ENCODE measurements at regions not wholly inside any gene's neighbourhood (a gene's known extent, or its start where the extent isn't known, plus 50 kb on each side); places are given as distances from the start of the nearest gene placed in this dataset.

DNA sequence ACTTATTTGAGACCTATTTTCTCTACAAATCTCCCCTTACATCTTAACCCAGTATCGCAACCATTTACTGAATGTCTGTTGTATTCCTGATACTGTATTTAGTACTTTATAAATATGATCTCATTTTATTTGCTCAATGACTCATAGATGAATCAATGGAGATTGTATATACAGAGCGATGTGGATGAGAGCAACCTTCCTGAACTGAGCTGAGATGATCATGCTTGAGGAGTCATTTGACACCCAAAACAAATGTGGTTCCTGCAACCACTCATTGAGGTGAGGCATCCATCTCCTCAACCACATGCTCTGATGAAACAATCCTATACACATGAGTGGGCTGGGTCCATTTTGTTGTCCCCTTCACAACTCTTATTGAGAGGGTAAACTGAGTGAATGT lies 250.0 kb downstream of the CDC14C start:
- TF ChIP-seq, protein P1, sequence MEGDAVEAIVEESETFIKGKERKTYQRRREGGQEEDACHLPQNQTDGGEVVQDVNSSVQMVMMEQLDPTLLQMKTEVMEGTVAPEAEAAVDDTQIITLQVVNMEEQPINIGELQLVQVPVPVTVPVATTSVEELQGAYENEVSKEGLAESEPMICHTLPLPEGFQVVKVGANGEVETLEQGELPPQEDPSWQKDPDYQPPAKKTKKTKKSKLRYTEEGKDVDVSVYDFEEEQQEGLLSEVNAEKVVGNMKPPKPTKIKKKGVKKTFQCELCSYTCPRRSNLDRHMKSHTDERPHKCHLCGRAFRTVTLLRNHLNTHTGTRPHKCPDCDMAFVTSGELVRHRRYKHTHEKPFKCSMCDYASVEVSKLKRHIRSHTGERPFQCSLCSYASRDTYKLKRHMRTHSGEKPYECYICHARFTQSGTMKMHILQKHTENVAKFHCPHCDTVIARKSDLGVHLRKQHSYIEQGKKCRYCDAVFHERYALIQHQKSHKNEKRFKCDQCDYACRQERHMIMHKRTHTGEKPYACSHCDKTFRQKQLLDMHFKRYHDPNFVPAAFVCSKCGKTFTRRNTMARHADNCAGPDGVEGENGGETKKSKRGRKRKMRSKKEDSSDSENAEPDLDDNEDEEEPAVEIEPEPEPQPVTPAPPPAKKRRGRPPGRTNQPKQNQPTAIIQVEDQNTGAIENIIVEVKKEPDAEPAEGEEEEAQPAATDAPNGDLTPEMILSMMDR (IDR thresholded peaks at IDR 0.05), result no peak
- no peak for TF ChIP-seq POLR2A (IDR thresholded peaks at IDR 0.05)

All from heart left ventricle (tissue), 13 donors.